ENCODE measurements at regions not wholly inside any gene's neighbourhood (a gene's known extent, or its start where the extent isn't known, plus 50 kb on each side); places are given as distances from the start of the nearest gene placed in this dataset.

- TF ChIP-seq CTCF (IDR thresholded peaks at IDR 0.05) (no peak), POLR2A (IDR thresholded peaks at IDR 0.05) (no peak)
Measured at GRCh38 chr3:99167071-99167470, 265.6 kb upstream of the DCBLD2 start.

Measured in esophagus squamous epithelium (tissue), 4 donors.